ENCODE measurements at regions not wholly inside any gene's neighbourhood (a gene's known extent, or its start where the extent isn't known, plus 50 kb on each side); places are given as distances from the start of the nearest gene placed in this dataset.

DNA sequence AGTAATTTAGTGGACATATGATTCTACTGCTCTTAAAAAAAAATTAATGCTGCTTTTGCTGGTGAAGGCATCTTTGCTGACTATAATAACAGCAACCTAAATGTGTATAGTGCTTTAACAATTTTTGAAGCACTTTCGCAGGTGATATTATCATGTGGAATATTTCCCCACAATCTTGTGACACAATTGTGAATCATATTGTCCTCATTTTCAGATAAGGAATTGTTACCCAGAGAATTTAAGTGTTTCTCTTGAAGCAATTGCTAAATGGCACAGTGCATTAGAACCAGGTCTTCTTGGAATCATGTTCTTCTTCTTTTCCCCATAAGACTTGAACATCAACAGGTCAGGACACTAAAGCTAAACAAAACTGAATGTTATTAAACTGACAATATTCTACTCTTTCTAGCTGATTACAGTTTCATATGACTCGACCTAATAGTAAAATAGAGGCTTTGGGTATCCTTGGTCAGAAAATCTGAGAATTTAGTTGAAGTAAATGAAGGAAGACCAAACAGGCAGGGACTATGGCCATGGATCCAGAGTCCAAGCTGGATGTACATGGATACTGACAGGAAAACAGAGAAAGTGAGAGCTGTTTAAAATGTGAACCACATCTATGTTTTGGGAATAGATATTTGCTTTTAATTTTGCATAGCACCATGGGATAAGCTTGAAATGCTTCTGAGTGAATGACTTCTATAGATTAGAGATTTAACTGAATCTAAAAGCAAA, 121.8 kb upstream of the SLC35B3 start:
- TF ChIP-seq CTCF (IDR thresholded peaks at IDR 0.05 in 8 of 11, conservative IDR thresholded peaks at IDR 0.05 in 3 of 11), result no peak
- TF ChIP-seq POLR2A (IDR thresholded peaks at IDR 0.05), result no peak
- no peak for TF ChIP-seq POLR2AphosphoS5 (IDR thresholded peaks at IDR 0.05)

All from spleen (tissue), 7 donors.